ENCODE measurements at regions not wholly inside any gene's neighbourhood (a gene's known extent, or its start where the extent isn't known, plus 50 kb on each side); places are given as distances from the start of the nearest gene placed in this dataset.
"Not testable (repeated sequence)": the region's sequence is repeated elsewhere in the genome, so short reads cannot be mapped to it uniquely, and the experiment has no call there.

GRCh38 chr5:112533362-112533761, 114.3 kb upstream of the EPB41L4A start:
- intact Hi-C loops (cut with micrococcal nuclease): no loop called here

GRCh38 chr5:112534067-112534583, 115.0 kb upstream of the EPB41L4A start:
- intact Hi-C loops (cut with micrococcal nuclease): no loop called here

GRCh38 chr5:112534611-112535255, 115.7 kb upstream of the EPB41L4A start:
- intact Hi-C loops (cut with micrococcal nuclease): no loop called here

GRCh38 chr5:112535356-112535755, 116.3 kb upstream of the EPB41L4A start:
- intact Hi-C loops (cut with micrococcal nuclease): no loop called here

GRCh38 chr5:112544558-112544957, 125.5 kb upstream of the EPB41L4A start:
- intact Hi-C loops (cut with micrococcal nuclease): not testable (repeated sequence)

- intact Hi-C loops (cut with micrococcal nuclease): no loop called here
Measured at GRCh38 chr5:112546946-112547592, 128.0 kb upstream of the EPB41L4A start.

- intact Hi-C loops (cut with micrococcal nuclease): no loop called here
Measured at GRCh38 chr5:112548246-112548881, 129.3 kb upstream of the EPB41L4A start.

- intact Hi-C loops (cut with micrococcal nuclease): no loop called here
Measured at GRCh38 chr5:112549127-112549526, 130.1 kb upstream of the EPB41L4A start.

GRCh38 chr5:112549605-112550166, 130.6 kb upstream of the EPB41L4A start:
- intact Hi-C loops (cut with micrococcal nuclease): loop anchor here (2.0 to 5.0 kb wide), 3 partner anchors 313 to 781 kb away; partner anchors contain the start of genes DCP2 and SRP19

- intact Hi-C loops (cut with micrococcal nuclease): loop anchor here (1.0 to 5.0 kb wide), 10 partner anchors 156 to 1055 kb away; partner anchors contain the start of genes DCP2 and SRP19
Measured at GRCh38 chr5:112551419-112552032, 132.4 kb upstream of the EPB41L4A start.

GRCh38 chr5:112552216-112552615, 133.1 kb upstream of the EPB41L4A start:
- intact Hi-C loops (cut with micrococcal nuclease): loop anchor here (5.0 kb wide), 2 partner anchors 310 to 425 kb away; partner anchors contain the start of genes DCP2 and SRP19

- intact Hi-C loops (cut with micrococcal nuclease): loop anchor here (5.0 kb wide), 2 partner anchors 310 to 425 kb away; partner anchors contain the start of genes DCP2 and SRP19
Measured at GRCh38 chr5:112552791-112553190, 133.7 kb upstream of the EPB41L4A start.

GRCh38 chr5:112554101-112554977, 135.3 kb upstream of the EPB41L4A start:
- intact Hi-C loops (cut with micrococcal nuclease): loop anchor here (5.0 kb wide), 2 partner anchors 308 to 423 kb away; partner anchors contain the start of genes DCP2 and SRP19

- intact Hi-C loops (cut with micrococcal nuclease): no loop called here
Measured at GRCh38 chr5:112555197-112555596, 136.1 kb upstream of the EPB41L4A start.

- intact Hi-C loops (cut with micrococcal nuclease): no loop called here
Measured at GRCh38 chr5:112555691-112556090, 136.6 kb upstream of the EPB41L4A start.

- intact Hi-C loops (cut with micrococcal nuclease): not testable (repeated sequence)
Measured at GRCh38 chr5:112559501-112559900, 140.4 kb upstream of the EPB41L4A start.

GRCh38 chr5:112560371-112560770, 141.3 kb upstream of the EPB41L4A start:
- intact Hi-C loops (cut with micrococcal nuclease): no loop called here

GRCh38 chr5:112563169-112563826, 144.2 kb upstream of the EPB41L4A start:
- intact Hi-C loops (cut with micrococcal nuclease): no loop called here

GRCh38 chr5:112566251-112566650, 147.2 kb upstream of the EPB41L4A start:
- intact Hi-C loops (cut with micrococcal nuclease): no loop called here

GRCh38 chr5:112569596-112569995, 150.5 kb upstream of the EPB41L4A start:
- intact Hi-C loops (cut with micrococcal nuclease): no loop called here
